ENCODE measurements at regions not wholly inside any gene's neighbourhood (a gene's known extent, or its start where the extent isn't known, plus 50 kb on each side); places are given as distances from the start of the nearest gene placed in this dataset.

DNA sequence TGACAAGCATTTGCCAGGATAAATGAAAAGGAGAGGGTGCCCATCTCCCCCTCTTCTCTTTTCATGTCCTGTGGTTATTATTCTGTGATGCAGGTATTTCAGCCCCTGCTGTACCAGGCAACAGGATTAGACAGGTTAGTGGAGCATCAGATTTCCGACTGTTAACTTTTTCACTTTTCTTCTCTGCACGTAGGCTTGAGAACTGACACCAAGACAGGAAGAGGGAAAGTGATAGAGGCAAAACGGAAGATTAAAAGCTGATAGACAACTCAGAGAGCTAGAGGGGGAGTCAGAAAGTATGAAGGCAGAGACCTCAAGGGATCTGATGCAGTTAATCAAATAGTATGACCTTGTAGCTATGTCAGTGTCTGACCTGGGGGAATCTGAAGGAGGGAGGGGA, 132.8 kb downstream of the SOX9 start:
- Mint-ChIP-seq H3K4me1 (ENCODE audit: low read depth) (no peaks in the 10 kb centered on the region), H3K9me3 (peaks cover 2% of the 10 kb centered on the region), H3K27me3 (no peaks in the 10 kb centered on the region), H3K36me3 (ENCODE audit: low read depth) (no peaks in the 10 kb centered on the region), H3K4me3 (no peak overlapping the region), H3K27ac (no peak overlapping the region)
- DNase-seq, result no peak
- ATAC-seq, result no peak
- POLR2A ChIA-PET, result no interaction called here
- intact Hi-C loops (cut with micrococcal nuclease), result no loop called here
- TF ChIP-seq, protein P1, sequence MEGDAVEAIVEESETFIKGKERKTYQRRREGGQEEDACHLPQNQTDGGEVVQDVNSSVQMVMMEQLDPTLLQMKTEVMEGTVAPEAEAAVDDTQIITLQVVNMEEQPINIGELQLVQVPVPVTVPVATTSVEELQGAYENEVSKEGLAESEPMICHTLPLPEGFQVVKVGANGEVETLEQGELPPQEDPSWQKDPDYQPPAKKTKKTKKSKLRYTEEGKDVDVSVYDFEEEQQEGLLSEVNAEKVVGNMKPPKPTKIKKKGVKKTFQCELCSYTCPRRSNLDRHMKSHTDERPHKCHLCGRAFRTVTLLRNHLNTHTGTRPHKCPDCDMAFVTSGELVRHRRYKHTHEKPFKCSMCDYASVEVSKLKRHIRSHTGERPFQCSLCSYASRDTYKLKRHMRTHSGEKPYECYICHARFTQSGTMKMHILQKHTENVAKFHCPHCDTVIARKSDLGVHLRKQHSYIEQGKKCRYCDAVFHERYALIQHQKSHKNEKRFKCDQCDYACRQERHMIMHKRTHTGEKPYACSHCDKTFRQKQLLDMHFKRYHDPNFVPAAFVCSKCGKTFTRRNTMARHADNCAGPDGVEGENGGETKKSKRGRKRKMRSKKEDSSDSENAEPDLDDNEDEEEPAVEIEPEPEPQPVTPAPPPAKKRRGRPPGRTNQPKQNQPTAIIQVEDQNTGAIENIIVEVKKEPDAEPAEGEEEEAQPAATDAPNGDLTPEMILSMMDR (IDR thresholded peaks at IDR 0.05), result no peak
- CTCF ChIA-PET, result no interaction called here

DNA sequence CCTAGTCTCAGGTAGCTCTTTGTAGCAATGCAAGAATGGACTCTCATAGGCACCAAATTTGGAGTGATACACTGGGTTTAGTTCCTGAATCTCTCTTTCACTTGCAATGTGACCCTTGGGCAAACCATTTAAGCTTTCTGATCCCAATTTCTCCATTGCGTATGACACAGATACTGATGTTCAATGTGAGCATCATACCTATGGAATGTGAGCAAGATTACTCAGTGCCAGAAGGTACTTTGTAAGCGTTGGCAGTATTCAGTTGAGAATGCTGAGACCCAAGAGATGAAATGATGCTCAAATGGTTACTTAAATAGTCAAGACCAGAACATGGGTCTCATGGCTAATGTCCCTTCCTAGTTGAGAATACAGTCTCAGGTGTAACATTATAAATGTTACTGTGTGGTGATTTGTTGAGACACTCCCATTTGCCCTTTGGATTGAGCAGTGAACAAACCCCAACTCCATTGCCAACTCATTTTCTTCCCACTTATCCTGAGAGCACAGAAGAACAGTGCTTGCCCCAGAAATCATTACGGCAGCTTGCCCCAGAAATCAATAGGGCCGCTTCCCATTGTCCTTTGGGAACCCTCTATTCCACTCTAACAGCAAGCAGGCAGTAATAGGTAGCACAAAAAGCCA, 134.1 kb downstream of the SOX9 start:
- Mint-ChIP-seq H3K9me3 (no peaks in the 10 kb centered on the region), H3K4me3 (no peak overlapping the region), H3K4me1 (ENCODE audit: low read depth) (no peaks in the 10 kb centered on the region), H3K27ac (no peak overlapping the region), H3K27me3 (no peaks in the 10 kb centered on the region), H3K36me3 (ENCODE audit: low read depth) (no peaks in the 10 kb centered on the region)
- DNase-seq (no peak), ATAC-seq (no peak)
- ChIA-PET CTCF (no interaction called here), POLR2A (no interaction called here)
- intact Hi-C loops (cut with micrococcal nuclease), result no loop called here
- TF ChIP-seq, protein P1 (IDR thresholded peaks at IDR 0.05), result no peak

DNA sequence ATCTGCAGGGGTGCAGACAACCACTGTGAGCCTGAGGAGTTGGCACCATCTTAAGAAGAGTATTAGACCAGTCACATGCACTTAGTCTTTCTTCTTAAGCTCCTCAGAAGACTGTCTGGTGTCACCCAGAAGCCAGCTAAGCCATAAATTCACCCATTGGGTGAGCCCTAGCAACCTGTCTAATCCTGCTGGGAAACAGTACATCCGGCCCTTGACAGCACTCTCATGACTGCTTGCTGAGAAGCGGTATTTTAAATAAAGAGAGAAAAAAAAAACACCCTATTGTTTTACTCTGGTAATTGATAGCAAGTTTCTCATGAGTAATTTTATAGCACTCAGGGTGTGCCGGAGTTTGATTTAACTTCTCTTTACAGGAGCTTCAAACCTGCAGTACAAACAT, 134.7 kb downstream of the SOX9 start:
- H3K4me3 Mint-ChIP-seq, result no peak overlapping the region
- intact Hi-C loops (cut with micrococcal nuclease), result no loop called here
- ATAC-seq (no peak), DNase-seq (no peak)
- no peaks in the 10 kb centered on the region for H3K27me3 Mint-ChIP-seq
- H3K4me1 Mint-ChIP-seq (ENCODE audit: low read depth), result no peaks in the 10 kb centered on the region
- H3K36me3 Mint-ChIP-seq (ENCODE audit: low read depth), result no peaks in the 10 kb centered on the region
- TF ChIP-seq, protein P1 (IDR thresholded peaks at IDR 0.05), result no peak
- H3K9me3 Mint-ChIP-seq, result no peaks in the 10 kb centered on the region
- H3K27ac Mint-ChIP-seq, result no peak overlapping the region
- POLR2A ChIA-PET, result no interaction called here
- CTCF ChIA-PET, result no interaction called here

DNA sequence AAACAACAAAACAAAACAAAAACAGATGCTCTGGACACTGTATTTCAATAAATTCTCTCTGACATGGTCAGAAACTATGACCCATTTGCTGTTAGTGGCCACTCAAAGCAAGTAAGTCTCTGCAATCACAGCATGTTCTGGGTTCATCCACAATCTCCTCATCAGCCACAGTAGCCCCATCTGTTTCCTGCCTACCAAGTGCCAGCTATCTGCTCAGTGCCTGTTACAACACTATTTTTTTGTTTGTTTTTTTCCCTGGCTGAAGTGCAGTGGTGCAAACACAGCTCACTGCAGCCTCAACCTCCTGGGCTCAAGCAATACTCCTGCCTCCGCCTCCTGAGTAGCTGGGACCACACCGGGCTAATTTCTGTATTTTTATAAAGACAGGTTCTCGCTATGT, 137.9 kb downstream of the SOX9 start:
- no peaks in the 10 kb centered on the region for H3K36me3 Mint-ChIP-seq (ENCODE audit: low read depth)
- TF ChIP-seq, protein P1 (IDR thresholded peaks at IDR 0.05), result no peak
- no peak for DNase-seq
- H3K27ac Mint-ChIP-seq, result no peak overlapping the region
- no peak for ATAC-seq
- POLR2A ChIA-PET, result no interaction called here
- no peaks in the 10 kb centered on the region for H3K9me3 Mint-ChIP-seq
- no peaks in the 10 kb centered on the region for H3K4me1 Mint-ChIP-seq (ENCODE audit: low read depth)
- intact Hi-C loops (cut with micrococcal nuclease), result no loop called here
- no peak overlapping the region for H3K4me3 Mint-ChIP-seq
- CTCF ChIA-PET, result no interaction called here
- H3K27me3 Mint-ChIP-seq, result no peaks in the 10 kb centered on the region

DNA sequence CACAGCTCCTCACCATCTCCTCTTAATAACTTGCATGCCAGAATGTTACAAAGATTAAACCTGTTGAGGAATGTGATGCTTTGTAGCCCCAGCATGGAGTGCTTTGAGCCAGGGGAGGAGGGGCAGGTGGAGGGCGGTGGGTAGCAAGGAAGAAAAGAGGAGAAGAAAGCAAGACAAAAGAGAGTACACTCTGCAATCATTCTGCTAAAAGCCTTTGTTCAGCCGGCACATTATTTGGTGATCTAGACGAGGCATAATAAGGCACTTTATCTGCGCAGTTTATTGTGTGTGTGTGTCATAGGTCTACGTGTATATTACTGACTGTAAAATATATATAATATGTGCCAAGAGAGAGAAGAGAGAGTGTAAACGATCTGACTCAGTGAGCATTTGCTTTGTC, 139.1 kb downstream of the SOX9 start:
- POLR2A ChIA-PET, result no interaction called here
- no peak overlapping the region for H3K4me3 Mint-ChIP-seq
- no peaks in the 10 kb centered on the region for H3K9me3 Mint-ChIP-seq
- no peaks in the 10 kb centered on the region for H3K4me1 Mint-ChIP-seq (ENCODE audit: low read depth)
- H3K36me3 Mint-ChIP-seq (ENCODE audit: low read depth), result no peaks in the 10 kb centered on the region
- DNase-seq (no peak), ATAC-seq (no peak)
- H3K27ac Mint-ChIP-seq, result no peak overlapping the region
- CTCF ChIA-PET, result no interaction called here
- intact Hi-C loops (cut with micrococcal nuclease), result no loop called here
- H3K27me3 Mint-ChIP-seq, result no peaks in the 10 kb centered on the region
- TF ChIP-seq, protein P1 (IDR thresholded peaks at IDR 0.05), result no peak

Data from activated CD8-positive, alpha-beta T cell treated with anti-CD3 and anti-CD28 coated beads for 36 hours (primary cell).